ENCODE measurements at regions not wholly inside any gene's neighbourhood (a gene's known extent, or its start where the extent isn't known, plus 50 kb on each side); places are given as distances from the start of the nearest gene placed in this dataset.

DNA sequence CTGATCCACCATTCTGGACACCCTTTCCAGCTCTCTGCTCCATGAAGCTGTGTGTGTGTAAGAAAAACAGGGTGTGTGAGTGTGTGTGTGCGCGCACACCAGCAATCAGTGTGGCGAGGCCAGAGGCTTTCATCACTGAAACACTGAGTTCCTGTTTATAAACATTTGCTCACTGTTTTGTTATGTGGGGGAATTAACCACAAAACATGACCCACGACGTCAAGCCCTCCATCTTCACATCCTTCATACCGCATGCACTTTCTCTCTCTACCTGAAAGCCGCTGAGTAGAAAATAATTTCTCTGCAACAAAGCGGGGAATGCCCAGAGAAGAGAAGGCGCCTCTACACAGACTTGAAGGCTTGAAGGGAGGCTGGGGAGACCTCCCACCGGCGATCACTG lies 148.9 kb upstream of the IRF2BP2 start:
- TF ChIP-seq, protein P1, sequence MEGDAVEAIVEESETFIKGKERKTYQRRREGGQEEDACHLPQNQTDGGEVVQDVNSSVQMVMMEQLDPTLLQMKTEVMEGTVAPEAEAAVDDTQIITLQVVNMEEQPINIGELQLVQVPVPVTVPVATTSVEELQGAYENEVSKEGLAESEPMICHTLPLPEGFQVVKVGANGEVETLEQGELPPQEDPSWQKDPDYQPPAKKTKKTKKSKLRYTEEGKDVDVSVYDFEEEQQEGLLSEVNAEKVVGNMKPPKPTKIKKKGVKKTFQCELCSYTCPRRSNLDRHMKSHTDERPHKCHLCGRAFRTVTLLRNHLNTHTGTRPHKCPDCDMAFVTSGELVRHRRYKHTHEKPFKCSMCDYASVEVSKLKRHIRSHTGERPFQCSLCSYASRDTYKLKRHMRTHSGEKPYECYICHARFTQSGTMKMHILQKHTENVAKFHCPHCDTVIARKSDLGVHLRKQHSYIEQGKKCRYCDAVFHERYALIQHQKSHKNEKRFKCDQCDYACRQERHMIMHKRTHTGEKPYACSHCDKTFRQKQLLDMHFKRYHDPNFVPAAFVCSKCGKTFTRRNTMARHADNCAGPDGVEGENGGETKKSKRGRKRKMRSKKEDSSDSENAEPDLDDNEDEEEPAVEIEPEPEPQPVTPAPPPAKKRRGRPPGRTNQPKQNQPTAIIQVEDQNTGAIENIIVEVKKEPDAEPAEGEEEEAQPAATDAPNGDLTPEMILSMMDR (IDR thresholded peaks at IDR 0.05): no peak
- no peak for TF ChIP-seq TCF7L2 (IDR thresholded peaks at IDR 0.05; ENCODE audit: low read depth, low read length)
- no peak for TF ChIP-seq POLR2AphosphoS5 (IDR thresholded peaks at IDR 0.05; ENCODE audit: low read depth, low read length)
- no peak for TF ChIP-seq SIN3A (IDR thresholded peaks at IDR 0.05; ENCODE audit: borderline replicate concordance, insufficient read depth, low read depth, low read length)

All from Panc1 (cell line).